GF-D8 (cell line): ENCODE measurements at regions not wholly inside any gene's neighbourhood (a gene's known extent, or its start where the extent isn't known, plus 50 kb on each side); places are given as distances from the start of the nearest gene placed in this dataset.

Source experiments
- DNase-seq: peaks from one replicate; lab custom pipeline; 2025; lab: John Stamatoyannopoulos, UW

DNA sequence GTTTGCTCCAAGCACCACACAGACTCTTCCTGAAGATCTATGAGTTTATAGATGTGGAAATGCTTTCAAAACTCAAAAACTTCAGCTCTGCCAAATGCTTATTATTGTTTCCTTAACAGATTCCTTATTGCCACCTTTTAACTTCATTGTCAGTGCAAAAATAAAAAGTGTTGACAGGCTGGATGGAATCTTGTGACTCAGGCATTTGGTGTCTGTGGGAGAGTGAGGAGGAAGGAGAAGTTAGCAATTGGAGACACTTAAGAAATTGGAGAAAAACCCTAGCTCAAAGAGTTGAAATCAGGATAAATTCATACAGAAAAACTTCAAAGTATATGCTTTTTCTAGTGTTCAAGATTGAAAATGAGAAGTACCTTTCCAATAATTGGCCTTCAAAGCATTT lies 140.6 kb upstream of the PUM3 start:
- no peak for DNase-seq

- no peak for DNase-seq
These were observed 136.2 kb upstream of the PUM3 start for GRCh38 chr9:2979957-2980610.

- DNase-seq = no peak
These were observed 128.6 kb upstream of the PUM3 start for GRCh38 chr9:2972475-2972874.

GRCh38 chr9:2970864-2971263 lies 127.0 kb upstream of the PUM3 start:
- DNase-seq = no peak

DNA sequence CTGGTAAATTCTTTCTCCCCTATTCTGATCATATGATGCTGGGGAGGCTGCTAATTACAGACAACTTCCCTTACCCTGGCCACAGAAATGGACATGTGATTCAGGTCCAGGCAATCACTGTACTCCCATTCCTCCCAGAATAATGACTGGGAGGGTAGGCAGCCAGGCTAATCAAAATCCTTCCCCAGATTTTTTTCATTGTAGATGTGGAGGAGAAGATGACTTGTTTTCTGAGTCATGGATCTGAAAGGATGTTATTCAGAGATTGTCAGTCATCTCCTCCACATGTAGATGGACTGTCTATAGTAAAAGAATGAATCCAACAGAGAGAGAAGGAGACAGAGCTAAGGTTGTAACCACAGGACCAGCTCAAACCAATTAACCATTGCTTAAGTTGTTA lies 123.9 kb upstream of the PUM3 start:
- no peak for DNase-seq

DNA sequence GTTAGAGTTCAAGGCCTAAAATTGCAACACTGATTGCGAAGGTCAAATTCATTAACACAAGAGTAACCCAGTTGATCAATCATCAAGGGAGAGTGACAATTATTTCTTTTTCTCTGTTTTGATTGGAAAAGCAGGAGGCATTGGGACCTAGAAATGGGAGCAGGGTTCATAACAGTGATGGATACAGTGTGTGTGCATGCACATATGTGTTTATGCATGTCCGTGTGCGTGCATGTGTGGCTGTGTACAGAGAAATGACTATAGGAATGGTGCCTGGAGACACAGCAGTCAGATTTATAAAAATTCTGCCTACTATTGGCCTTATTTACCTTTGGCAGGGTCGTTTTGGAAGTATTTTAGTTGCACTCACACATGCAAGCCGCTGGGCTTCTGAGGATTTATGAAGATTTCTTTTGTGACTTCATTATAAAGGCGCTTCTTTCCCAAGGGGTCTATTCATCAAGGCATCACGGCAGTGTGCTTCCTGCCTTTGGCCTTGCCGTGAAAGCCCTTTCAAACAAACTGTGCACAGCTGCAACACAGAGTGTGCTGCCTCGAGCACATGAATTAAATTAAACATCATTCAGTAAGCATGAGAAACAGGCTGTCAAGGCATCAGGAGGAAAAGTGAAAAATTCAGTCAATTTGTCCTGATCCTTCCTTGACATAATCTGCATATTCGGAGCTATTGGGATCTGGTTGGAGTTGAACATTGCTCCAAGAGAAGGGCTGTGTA lies 122.8 kb upstream of the PUM3 start:
- no peak for DNase-seq

GRCh38 chr9:2964470-2964869 lies 120.6 kb upstream of the PUM3 start:
- DNase-seq = no peak

DNA sequence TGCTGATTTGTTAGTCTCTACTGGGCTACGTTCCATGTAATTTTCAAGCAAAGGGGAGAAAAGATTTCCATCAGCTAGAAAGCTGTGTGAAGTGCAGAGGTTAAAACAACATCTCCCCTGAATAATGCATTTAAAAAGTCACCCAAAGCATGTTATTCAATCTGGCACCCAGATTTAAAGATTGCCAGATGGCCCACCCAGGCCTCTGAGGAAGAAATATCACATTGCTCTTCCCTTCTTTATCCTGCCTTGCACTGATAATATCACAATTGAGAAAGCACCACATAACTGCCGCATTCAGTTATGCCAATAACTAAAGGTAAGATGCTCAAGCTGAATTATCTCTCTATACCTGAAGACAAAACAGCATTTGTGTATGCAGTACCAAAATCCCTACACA lies 119.4 kb upstream of the PUM3 start:
- DNase-seq = no peak

DNA sequence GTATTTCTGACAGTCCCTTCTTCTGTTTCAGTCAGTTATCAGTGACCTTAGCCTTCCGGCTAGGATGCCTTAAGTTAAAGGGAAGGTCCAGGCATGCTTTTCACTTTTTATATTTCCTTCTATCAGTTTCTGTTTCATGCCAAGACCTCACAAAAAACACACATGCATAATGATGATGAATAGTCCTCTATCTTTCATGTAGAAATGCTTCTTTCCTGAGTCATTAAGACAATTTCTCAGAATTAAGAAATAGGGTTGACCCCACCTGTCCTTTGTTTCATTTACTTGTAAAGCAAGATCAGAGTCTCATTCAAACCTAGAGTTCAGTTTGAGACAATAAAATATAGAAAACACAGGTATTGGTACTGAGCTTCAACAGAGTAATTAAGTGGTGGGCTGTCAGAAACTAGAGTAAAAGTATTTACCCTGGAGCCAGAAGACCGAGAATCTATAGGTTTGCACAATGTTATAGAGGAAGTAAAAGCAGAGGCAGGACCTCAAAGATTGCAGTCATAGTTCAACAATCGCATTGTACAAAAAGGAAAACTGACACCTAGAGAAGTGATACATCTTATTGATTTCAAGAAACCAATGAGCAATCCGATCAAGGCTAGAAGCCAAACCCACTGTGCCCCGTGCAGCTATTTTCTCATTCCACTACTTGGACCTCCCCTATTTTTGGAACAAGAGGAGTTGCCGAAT lies 118.7 kb upstream of the PUM3 start:
- DNase-seq = no peak

DNA sequence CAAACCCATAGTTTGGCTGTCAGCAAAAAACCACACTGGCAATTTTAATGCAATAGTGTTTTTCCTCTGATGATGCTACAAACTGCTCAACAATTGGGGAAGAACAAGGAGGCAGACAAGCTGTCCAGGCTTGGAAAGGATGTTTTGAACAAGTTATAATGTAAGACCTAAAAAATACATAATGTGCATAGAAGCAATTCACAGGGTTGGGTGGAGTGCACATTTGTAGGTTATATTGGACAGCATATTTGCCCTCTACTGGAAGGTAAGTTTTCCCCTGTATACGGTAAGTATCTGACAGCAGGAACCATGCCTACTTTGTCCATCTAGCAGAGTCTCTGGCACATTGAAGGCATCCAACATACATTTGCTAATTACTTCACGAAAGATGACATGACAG lies 114.3 kb upstream of the PUM3 start:
- no peak for DNase-seq

- DNase-seq = no peak
These were observed 113.8 kb upstream of the PUM3 start for GRCh38 chr9:2957656-2958200.

DNA sequence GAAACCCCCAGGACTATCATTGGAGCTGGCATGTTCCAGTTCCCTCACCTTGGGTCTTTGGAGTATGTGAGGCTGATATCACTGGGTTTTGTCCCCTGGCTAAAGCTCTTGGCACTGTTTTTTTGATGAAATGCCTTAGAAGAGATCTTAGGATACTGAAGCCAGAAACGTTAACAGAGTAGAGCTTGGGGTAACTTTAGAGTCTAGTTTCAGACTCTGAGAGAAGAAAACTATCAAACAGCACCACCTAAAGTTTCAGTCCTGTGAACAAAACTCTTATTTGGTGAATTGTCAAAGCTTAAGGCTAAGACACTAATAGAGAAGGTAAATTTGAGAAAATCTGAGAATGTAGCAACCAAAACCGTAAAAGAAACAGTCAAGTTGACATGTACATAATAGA lies 111.7 kb upstream of the PUM3 start:
- DNase-seq = no peak

DNA sequence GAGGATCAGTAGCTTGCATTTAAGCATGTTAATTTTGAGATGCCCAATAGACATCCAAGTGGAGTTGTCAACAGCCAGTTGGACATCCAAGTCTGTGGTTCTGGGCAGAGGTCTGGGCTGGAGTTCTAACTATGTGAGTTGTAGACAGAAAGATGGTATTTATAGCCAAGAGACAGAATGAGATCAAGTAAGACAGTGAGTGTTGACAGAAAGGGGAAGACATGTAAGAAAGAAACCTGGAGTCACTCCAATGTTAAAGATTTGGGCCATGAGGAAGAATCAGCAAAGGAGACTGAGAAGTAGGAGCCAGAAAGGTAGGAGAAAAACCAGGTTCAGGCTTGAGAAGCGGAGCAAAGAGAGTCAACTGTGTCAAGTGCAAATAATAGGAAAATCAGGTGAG lies 95.5 kb upstream of the PUM3 start:
- DNase-seq = no peak

GRCh38 chr9:2936221-2936620 lies 92.3 kb upstream of the PUM3 start:
- no peak for DNase-seq

GRCh38 chr9:2934883-2935282 lies 91.0 kb upstream of the PUM3 start:
- DNase-seq = no peak

DNA sequence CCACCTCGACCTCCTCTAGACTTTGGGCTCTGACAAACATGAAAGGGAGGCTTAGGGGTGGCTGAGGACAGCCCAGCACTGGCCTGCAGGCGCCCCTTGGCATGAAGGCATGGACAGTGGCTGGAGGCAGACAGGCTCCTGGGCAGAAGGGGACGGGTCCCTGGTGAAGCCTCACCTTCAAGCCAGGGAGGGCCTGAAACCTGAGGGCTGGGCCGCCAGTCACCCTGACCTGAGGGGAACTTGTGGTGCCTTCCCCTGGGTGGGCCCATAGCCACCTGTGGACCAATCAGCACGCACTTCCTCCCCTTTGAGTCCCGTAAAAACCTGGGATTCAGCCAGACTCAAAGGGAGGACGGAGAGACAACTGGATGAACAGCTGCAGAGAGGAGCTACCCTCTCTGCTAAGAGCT lies 90.4 kb upstream of the PUM3 start:
- DNase-seq = no peak

DNA sequence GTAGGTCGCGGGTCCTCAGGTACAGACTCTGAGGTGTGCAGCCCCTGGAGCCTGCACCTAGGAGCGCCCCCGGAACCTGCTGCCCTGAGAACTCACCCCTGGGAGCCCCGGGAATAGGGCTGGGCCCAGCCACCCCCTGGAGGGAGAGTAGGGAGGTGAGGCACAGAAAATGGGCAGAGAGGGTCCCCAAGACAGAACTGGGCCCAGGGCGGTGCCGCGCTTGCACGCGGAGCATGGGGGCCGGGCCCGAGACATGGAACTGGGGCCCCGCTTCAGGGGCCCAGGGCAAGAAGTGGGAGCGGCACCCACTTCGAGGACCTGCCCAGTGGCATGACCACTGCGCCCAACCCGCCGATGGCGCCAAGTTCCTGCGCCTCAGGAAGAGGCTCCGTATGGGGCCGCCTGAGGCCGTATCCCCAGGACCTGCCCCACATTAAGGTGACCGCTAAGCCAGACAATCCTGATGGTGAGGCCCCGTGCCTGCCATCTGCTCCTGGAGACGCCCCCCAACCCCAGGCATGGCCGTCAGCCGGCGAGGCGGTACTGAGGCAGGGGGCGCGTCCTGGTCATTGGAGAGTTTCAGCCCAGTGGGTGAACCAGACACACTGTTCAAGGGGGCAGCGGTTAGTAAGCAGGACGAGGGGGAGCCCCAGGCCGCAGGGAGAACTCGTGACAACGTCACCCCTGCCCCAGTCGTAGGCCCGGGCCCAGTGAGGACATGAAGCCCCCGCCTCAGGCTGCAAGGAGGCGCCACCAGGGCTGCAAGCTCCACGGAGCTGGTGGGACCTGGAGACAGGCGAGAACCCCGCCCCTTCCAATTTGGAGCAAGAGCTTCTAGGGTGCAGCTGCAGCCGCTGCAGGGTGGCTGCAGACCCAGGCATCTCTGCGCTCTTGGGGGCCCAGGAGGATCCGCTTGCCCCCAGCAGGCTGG lies 89.5 kb upstream of the PUM3 start:
- no peak for DNase-seq

GRCh38 chr9:2928411-2928810 lies 84.5 kb upstream of the PUM3 start:
- DNase-seq = no peak

GRCh38 chr9:2925016-2925415 lies 81.1 kb upstream of the PUM3 start:
- DNase-seq = no peak

GRCh38 chr9:2924380-2924768 lies 80.5 kb upstream of the PUM3 start:
- DNase-seq = no peak

GRCh38 chr9:2923766-2924379 lies 80.0 kb upstream of the PUM3 start:
- no peak for DNase-seq

DNA sequence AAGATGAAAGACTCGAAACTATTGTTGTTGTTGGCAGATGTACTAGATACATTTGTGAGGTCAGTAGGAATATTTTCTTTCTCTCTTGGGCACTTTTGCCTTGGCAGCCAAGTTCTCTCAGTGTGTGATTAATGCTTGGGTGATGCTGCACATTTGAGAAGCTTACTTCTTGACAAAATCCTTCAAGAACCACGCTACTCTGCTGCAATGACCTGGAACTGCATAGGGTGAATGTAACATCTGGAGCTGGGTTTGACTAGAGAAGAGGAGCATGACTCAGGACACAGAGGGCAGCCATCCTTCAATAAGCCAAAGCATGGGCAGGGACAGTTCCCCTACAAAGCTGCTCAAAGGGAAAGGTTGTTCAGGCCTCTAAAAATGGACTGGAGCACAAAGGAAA lies 75.5 kb upstream of the PUM3 start:
- no peak for DNase-seq
